NCI-H2227 (cell line): ENCODE measurements at regions not wholly inside any gene's neighbourhood (a gene's known extent, or its start where the extent isn't known, plus 50 kb on each side); places are given as distances from the start of the nearest gene placed in this dataset.
A peak's percentile ranks its signal among the peaks of the same experiment; 100 is the strongest.

ENCODE experiments used
- DNase-seq: peaks from one replicate; lab custom pipeline; 2025; ENCODE audit not compliant: unreplicated experiment; lab: John Stamatoyannopoulos, UW

- no peak for DNase-seq
Measured at GRCh38 chr9:12613071-12613470, 80.1 kb upstream of the TYRP1 start.

GRCh38 chr9:12614488-12614887 lies 78.7 kb upstream of the TYRP1 start:
- no peak for DNase-seq

GRCh38 chr9:12618956-12619355 lies 74.2 kb upstream of the TYRP1 start:
- DNase-seq, result no peak

GRCh38 chr9:12625844-12626243 lies 67.3 kb upstream of the TYRP1 start:
- DNase-seq, result no peak

GRCh38 chr9:12627096-12627495 lies 66.1 kb upstream of the TYRP1 start:
- no peak for DNase-seq

- DNase-seq, result no peak
Measured at GRCh38 chr9:12628546-12628945, 64.6 kb upstream of the TYRP1 start.

- no peak for DNase-seq
Measured at GRCh38 chr9:12629067-12629466, 64.1 kb upstream of the TYRP1 start.

- DNase-seq, result no peak
Measured at GRCh38 chr9:12631866-12632265, 61.3 kb upstream of the TYRP1 start.

- DNase-seq, result no peak
Measured at GRCh38 chr9:12633016-12633765, 60.0 kb upstream of the TYRP1 start.

- DNase-seq, result peak; percentile 24
Measured at GRCh38 chr9:12640016-12640587, 53.1 kb upstream of the TYRP1 start.

- DNase-seq, result no peak
Measured at GRCh38 chr9:12640866-12641636, 52.1 kb upstream of the TYRP1 start.
